Activated CD8-positive, alpha-beta T cell treated with anti-CD3 and anti-CD28 coated beads for 36 hours (primary cell): ENCODE measurements at regions not wholly inside any gene's neighbourhood (a gene's known extent, or its start where the extent isn't known, plus 50 kb on each side); places are given as distances from the start of the nearest gene placed in this dataset.
A peak's percentile ranks its signal among the peaks of the same experiment; 100 is the strongest.

Experiments used
- ATAC-seq: fragments of 200-7000 bp; cut with Tn5 transposase; one replicate; pipeline ENCODE4 v1.10.0; 2021; ENCODE audit warnings: mild to moderate bottlenecking, moderate library complexity
- CTCF ChIA-PET: fragments of 350-600 bp; sonication (Branson Sonifier 250); formaldehyde crosslinking; loops from one replicate; lab custom pipeline; 2021; ENCODE audit warnings: antibody characterized with exemption; lab: Charles Lee
- POLR2A ChIA-PET: fragments of 350-600 bp; sonication (Branson Sonifier 250); formaldehyde crosslinking; loops from one replicate; lab custom pipeline; 2021; ENCODE audit warnings: antibody characterized with exemption; lab: Charles Lee
- DNase-seq: peaks from one replicate; pipeline ENCODE4 v3.0.0-alpha.2; 2020
- H3K27ac Mint-ChIP-seq: one replicate; pipeline ENCODE4 v1.8.0; 2021; ENCODE audit warnings: mild to moderate bottlenecking, mixed read lengths
- H3K27me3 Mint-ChIP-seq: one replicate; pipeline ENCODE4 v1.8.0; 2021; ENCODE audit warnings: mixed read lengths
- H3K36me3 Mint-ChIP-seq: one replicate; pipeline ENCODE4 v1.8.0; 2021; ENCODE audit warnings: low read depth, mixed read lengths
- H3K4me1 Mint-ChIP-seq: one replicate; pipeline ENCODE4 v1.8.0; 2021; ENCODE audit warnings: low read depth, mixed read lengths
- H3K4me3 Mint-ChIP-seq: one replicate; pipeline ENCODE4 v1.8.0; 2021; ENCODE audit warnings: mild to moderate bottlenecking, moderate library complexity, mixed read lengths
- H3K9me3 Mint-ChIP-seq: one replicate; pipeline ENCODE4 v1.8.0; 2021; ENCODE audit warnings: mixed read lengths
- intact Hi-C: fragments of 100-400 bp; cut with micrococcal nuclease; formaldehyde crosslinking; loops from one replicate; pipeline ENCODE4 v1.10.0; 2022
- TF ChIP-seq, protein P1 (sequence below): fragments of 200-600 bp; IDR thresholded peaks from one replicate; pipeline ENCODE4 v1.8.0; 2022; ENCODE audit warnings: antibody characterized with exemption, mild to moderate bottlenecking

DNA sequence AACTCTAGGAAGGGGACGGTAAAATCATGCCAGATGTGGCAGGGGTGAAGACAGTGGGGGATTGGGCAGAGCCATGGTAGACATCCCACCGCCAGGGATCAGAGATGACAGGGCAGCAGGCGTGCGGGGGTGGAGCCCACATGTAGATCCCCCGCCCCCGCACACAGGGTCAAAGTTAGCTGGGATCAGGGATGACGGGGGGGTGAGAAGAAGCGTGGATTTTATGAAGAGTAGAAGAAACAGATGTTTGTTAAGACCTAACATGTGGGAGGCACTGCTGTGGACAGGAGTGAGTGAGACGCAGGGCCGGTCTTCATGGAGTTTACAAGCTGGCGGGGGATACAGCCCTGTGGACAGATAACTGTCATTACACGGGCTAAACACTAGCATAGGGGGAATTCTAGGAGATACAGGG lies 154.0 kb upstream of the KLF14 start:
- peak overlapping the region; percentile 68 for H3K27ac Mint-ChIP-seq
- DNase-seq (no peak), ATAC-seq (no peak)
- ChIA-PET CTCF (interaction anchor here (3.2 kb wide), 1 partner anchor 9 kb away, joined by 11 read pairs; no protein-coding TSS in a partner anchor), POLR2A (interaction anchor here (0.9 kb wide), 1 partner anchor 48 kb away, joined by 3 read pairs; no protein-coding TSS in a partner anchor)
- H3K27me3 Mint-ChIP-seq = no peaks in the 10 kb centered on the region
- TF ChIP-seq, protein P1, sequence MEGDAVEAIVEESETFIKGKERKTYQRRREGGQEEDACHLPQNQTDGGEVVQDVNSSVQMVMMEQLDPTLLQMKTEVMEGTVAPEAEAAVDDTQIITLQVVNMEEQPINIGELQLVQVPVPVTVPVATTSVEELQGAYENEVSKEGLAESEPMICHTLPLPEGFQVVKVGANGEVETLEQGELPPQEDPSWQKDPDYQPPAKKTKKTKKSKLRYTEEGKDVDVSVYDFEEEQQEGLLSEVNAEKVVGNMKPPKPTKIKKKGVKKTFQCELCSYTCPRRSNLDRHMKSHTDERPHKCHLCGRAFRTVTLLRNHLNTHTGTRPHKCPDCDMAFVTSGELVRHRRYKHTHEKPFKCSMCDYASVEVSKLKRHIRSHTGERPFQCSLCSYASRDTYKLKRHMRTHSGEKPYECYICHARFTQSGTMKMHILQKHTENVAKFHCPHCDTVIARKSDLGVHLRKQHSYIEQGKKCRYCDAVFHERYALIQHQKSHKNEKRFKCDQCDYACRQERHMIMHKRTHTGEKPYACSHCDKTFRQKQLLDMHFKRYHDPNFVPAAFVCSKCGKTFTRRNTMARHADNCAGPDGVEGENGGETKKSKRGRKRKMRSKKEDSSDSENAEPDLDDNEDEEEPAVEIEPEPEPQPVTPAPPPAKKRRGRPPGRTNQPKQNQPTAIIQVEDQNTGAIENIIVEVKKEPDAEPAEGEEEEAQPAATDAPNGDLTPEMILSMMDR = no peak
- peaks cover 79% of the 10 kb centered on the region for H3K36me3 Mint-ChIP-seq
- no peaks in the 10 kb centered on the region for H3K9me3 Mint-ChIP-seq
- intact Hi-C loops = no loop called here
- H3K4me3 Mint-ChIP-seq = no peak overlapping the region
- H3K4me1 Mint-ChIP-seq = peaks cover 58% of the 10 kb centered on the region

DNA sequence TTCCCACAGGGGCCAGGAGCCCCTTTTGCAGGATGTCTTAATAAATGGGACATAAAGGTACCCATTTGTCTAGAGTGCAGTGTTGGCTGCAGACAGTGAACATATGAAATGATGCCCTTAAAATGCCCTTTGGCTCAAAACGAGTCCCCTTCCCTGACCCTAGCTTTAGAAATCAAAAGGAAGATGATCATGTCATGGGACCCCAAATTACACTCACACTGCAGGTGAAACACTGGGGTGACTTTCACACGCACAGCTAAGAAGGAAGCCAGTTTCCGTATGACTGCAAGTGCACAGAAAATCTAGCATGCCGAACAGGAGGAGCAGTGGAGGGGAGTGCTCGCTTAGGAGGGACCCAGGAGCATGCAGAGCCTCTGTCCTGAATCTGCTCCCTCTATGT lies 154.5 kb upstream of the KLF14 start:
- CTCF ChIA-PET = interaction anchor here (0.6 kb wide), 1 partner anchor 9 kb away, joined by 3 read pairs; no protein-coding TSS in a partner anchor
- Mint-ChIP-seq H3K4me1 (peaks cover 60% of the 10 kb centered on the region), H3K4me3 (no peak overlapping the region), H3K9me3 (no peaks in the 10 kb centered on the region), H3K36me3 (peaks cover 77% of the 10 kb centered on the region), H3K27ac (peak overlapping the region; percentile 68), H3K27me3 (no peaks in the 10 kb centered on the region)
- ATAC-seq (no peak), DNase-seq (no peak)
- POLR2A ChIA-PET = interaction anchor here (0.5 to 0.9 kb wide), 2 partner anchors 24 to 48 kb away, joined by 3 read pairs; no protein-coding TSS in a partner anchor
- intact Hi-C loops = no loop called here
- TF ChIP-seq, protein P1 = no peak

DNA sequence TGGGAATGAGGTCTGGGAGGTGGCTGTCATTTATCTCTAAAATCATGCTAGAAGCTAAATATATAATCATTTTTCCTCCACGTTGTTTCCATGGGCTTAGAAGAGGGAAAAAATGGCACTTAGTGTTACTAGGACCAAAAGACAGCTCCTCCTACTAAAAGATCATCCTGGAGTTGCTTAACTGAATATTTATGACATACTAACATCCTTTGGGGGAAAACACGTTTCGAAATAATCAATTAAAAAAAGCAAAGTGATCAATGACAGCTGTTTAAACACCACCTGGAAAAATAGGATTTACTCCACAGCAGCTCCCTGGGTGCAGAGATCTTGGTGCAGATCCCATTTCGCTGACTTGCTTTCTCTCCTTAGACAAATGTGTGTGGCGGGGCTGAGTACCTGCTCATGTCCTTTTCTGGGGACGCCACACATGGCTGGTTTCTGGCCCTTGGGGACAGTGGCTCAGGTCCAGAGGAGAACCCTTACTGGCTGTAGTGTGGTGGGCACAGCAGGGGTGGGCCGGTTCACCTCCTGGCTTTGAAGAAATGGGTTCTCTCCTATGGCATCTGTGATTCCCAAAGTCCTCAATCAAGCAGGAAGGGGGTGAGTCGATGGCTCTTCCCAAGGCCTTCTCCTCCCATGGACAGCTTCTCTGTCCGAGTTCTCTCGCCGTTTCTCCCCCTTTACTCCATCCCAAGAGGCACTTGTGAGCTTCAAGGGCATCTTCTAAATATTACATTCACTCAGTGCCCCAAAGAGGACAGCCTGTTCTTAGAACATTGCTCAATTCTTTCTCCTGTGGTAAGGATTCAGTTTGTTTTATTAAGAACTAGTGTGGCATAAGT lies 156.4 kb upstream of the KLF14 start:
- TF ChIP-seq, protein P1 = no peak
- no peak for ATAC-seq
- POLR2A ChIA-PET = interaction anchor here (0.6 to 2.0 kb wide), 4 partner anchors 9 to 641 kb away, joined by 3 to 8 read pairs (median 4); no protein-coding TSS in a partner anchor
- intact Hi-C loops = no loop called here
- Mint-ChIP-seq H3K36me3 (peaks cover 79% of the 10 kb centered on the region), H3K9me3 (no peaks in the 10 kb centered on the region), H3K27ac (peak overlapping the region; percentile 64), H3K4me1 (peaks cover 70% of the 10 kb centered on the region), H3K27me3 (no peaks in the 10 kb centered on the region), H3K4me3 (no peak overlapping the region)
- CTCF ChIA-PET = interaction anchor here (1.7 kb wide), 1 partner anchor 16 kb away, joined by 5 read pairs; no protein-coding TSS in a partner anchor
- DNase-seq = no peak

DNA sequence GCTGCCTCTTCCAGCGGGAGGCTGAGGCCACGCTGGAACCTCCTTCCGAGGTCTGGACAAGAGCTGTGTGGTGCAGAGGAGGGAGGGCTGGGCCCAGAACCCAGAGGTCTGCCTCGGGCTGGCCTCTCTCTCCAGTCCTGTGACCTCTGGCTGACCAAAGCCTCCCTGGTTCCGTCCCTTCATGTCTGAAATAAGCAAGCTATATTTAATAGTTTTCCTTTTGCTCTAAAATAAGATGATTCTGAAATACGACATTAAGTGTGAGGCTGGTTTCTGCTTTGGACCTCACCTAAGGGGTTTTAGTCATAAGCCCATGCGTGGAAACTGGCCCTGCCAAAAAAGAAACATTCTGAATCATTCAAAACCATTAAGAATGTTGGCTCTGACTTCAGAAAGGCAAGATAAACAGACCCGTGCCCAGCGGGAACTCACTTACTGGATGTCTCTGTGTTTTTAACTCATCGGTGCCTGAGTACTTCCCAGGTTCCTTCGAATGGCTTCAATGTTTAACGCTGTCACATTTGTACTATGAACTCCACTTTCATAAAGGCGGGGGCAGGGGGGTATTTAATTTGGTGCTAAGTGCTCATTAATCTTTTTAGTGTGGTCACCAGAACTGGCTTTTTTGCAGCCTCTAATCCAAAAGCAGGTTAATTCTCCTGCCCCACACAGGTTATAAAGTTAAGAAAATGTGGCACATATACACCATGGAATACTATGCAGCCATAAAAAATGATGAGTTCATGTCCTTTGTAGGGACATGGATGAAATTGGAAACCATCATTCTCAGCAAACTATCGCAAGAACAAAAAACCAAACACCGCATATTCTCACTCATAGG lies 157.5 kb upstream of the KLF14 start:
- ATAC-seq (no peak), DNase-seq (no peak)
- H3K4me1 Mint-ChIP-seq = peaks cover 79% of the 10 kb centered on the region
- no peak overlapping the region for H3K4me3 Mint-ChIP-seq
- POLR2A ChIA-PET = interaction anchor here (0.6 to 2.0 kb wide), 2 partner anchors 10 to 578 kb away, joined by 3 to 8 read pairs; no protein-coding TSS in a partner anchor
- H3K27ac Mint-ChIP-seq = peak overlapping the region; percentile 64
- CTCF ChIA-PET = interaction anchor here (0.8 to 1.7 kb wide), 2 partner anchors 17 to 68 kb away, joined by 3 to 5 read pairs; no protein-coding TSS in a partner anchor
- intact Hi-C loops = no loop called here
- H3K9me3 Mint-ChIP-seq = no peaks in the 10 kb centered on the region
- TF ChIP-seq, protein P1 = no peak
- H3K36me3 Mint-ChIP-seq = peaks cover 82% of the 10 kb centered on the region
- no peaks in the 10 kb centered on the region for H3K27me3 Mint-ChIP-seq
